IPS-18c (cell line): ENCODE measurements at regions not wholly inside any gene's neighbourhood (a gene's known extent, or its start where the extent isn't known, plus 50 kb on each side); places are given as distances from the start of the nearest gene placed in this dataset.

ENCODE experiments used
- H3K4me3 ChIP-seq: 2 replicates; pipeline ENCODE4 v1.7.0; 2013; ENCODE audit warnings: low read depth, mild to moderate bottlenecking, low read length, moderate library complexity; ENCODE audit not compliant: insufficient read depth
- H3K9me3 ChIP-seq: one replicate; pipeline ENCODE4 v1.6.1; 2013; ENCODE audit warnings: mild to moderate bottlenecking, low read length, moderate library complexity; ENCODE audit not compliant: control insufficient read depth, insufficient read depth

GRCh38 chr2:4354164-4354563 is 650.8 kb downstream of the DCDC2C start:
- Histone ChIP-seq H3K9me3 (no peaks in the 10 kb centered on the region), H3K4me3 (no peak overlapping the region)

- no peak overlapping the region for H3K4me3 ChIP-seq
Measured at GRCh38 chr2:4354678-4355077, 651.3 kb downstream of the DCDC2C start.

GRCh38 chr2:4356109-4356508 is 652.7 kb downstream of the DCDC2C start:
- no peak overlapping the region for H3K4me3 ChIP-seq
- no peaks in the 10 kb centered on the region for H3K9me3 ChIP-seq

More at GRCh38 chr2:4354678-4355077, 651.3 kb downstream of the DCDC2C start:
- H3K9me3 ChIP-seq = no peaks in the 10 kb centered on the region

- H3K9me3 ChIP-seq = no peaks in the 10 kb centered on the region
- H3K4me3 ChIP-seq = no peak overlapping the region
Measured at GRCh38 chr2:4356541-4356940, 653.2 kb downstream of the DCDC2C start.

- no peaks in the 10 kb centered on the region for H3K9me3 ChIP-seq
- no peak overlapping the region for H3K4me3 ChIP-seq
Measured at GRCh38 chr2:4357121-4357520, 653.7 kb downstream of the DCDC2C start.

GRCh38 chr2:4358837-4359236 is 655.5 kb downstream of the DCDC2C start:
- Histone ChIP-seq H3K9me3 (no peaks in the 10 kb centered on the region), H3K4me3 (no peak overlapping the region)

GRCh38 chr2:4368907-4369306 is 665.5 kb downstream of the DCDC2C start:
- peaks cover 2% of the 10 kb centered on the region for H3K9me3 ChIP-seq

GRCh38 chr2:4369826-4370419 is 666.5 kb downstream of the DCDC2C start:
- H3K4me3 ChIP-seq = no peak overlapping the region

More at GRCh38 chr2:4368907-4369306, 665.5 kb downstream of the DCDC2C start:
- no peak overlapping the region for H3K4me3 ChIP-seq

GRCh38 chr2:4370422-4371090 is 667.2 kb downstream of the DCDC2C start:
- peaks cover 8% of the 10 kb centered on the region for H3K9me3 ChIP-seq
- H3K4me3 ChIP-seq = no peak overlapping the region

More at GRCh38 chr2:4369826-4370419, 666.5 kb downstream of the DCDC2C start:
- peaks cover 3% of the 10 kb centered on the region for H3K9me3 ChIP-seq

- no peak overlapping the region for H3K4me3 ChIP-seq
Measured at GRCh38 chr2:4381049-4381448, 677.7 kb downstream of the DCDC2C start.

GRCh38 chr2:4381773-4382172 is 678.4 kb downstream of the DCDC2C start:
- no peak overlapping the region for H3K4me3 ChIP-seq
- H3K9me3 ChIP-seq = no peaks in the 10 kb centered on the region

More at GRCh38 chr2:4381049-4381448, 677.7 kb downstream of the DCDC2C start:
- no peaks in the 10 kb centered on the region for H3K9me3 ChIP-seq

GRCh38 chr2:4391013-4391412 is 687.6 kb downstream of the DCDC2C start:
- no peak overlapping the region for H3K4me3 ChIP-seq
- H3K9me3 ChIP-seq = no peaks in the 10 kb centered on the region

GRCh38 chr2:4404363-4404762 is 701.0 kb downstream of the DCDC2C start:
- Histone ChIP-seq H3K9me3 (peaks cover 3% of the 10 kb centered on the region), H3K4me3 (no peak overlapping the region)

GRCh38 chr2:4408321-4408720 is 704.9 kb downstream of the DCDC2C start:
- no peaks in the 10 kb centered on the region for H3K9me3 ChIP-seq
- no peak overlapping the region for H3K4me3 ChIP-seq

GRCh38 chr2:4412637-4413187 is 709.3 kb downstream of the DCDC2C start:
- Histone ChIP-seq H3K9me3 (no peaks in the 10 kb centered on the region), H3K4me3 (no peak overlapping the region)

GRCh38 chr2:4415171-4415570 is 711.8 kb downstream of the DCDC2C start:
- Histone ChIP-seq H3K9me3 (no peaks in the 10 kb centered on the region), H3K4me3 (no peak overlapping the region)

GRCh38 chr2:4415810-4416413 is 712.5 kb downstream of the DCDC2C start:
- Histone ChIP-seq H3K9me3 (no peaks in the 10 kb centered on the region), H3K4me3 (no peak overlapping the region)

- no peak overlapping the region for H3K4me3 ChIP-seq
- H3K9me3 ChIP-seq = no peaks in the 10 kb centered on the region
Measured at GRCh38 chr2:4416431-4416830, 713.1 kb downstream of the DCDC2C start.
